Left lung (tissue), 4 donors: ENCODE measurements at regions not wholly inside any gene's neighbourhood (a gene's known extent, or its start where the extent isn't known, plus 50 kb on each side); places are given as distances from the start of the nearest gene placed in this dataset.

Source experiments
- ATAC-seq: fragments of 200-7000 bp; cut with Tn5 transposase; one replicate; pipeline ENCODE4 v1.9.1; 2020; ENCODE audit warnings: moderate library complexity
- DNase-seq, 4 donors: peaks; one replicate each; pipeline ENCODE4 v3.0.0-alpha.2; 2013 to 2020
- H3K27ac ChIP-seq, 2 donors: fragments of 200-600 bp; sonication (generic) in 1 of 2; one replicate each; pipeline versions ENCODE4 v1.5.0 to v1.8.0; 2020 to 2021
- H3K27me3 ChIP-seq, 2 donors: fragments of 200-600 bp; sonication (generic) in 1 of 2; one replicate each; pipeline versions ENCODE4 v1.5.0 to v1.8.0; 2020 to 2021
- H3K36me3 ChIP-seq, 2 donors: fragments of 200-600 bp; sonication (generic) in 1 of 2; one replicate each; pipeline versions ENCODE4 v1.5.0 to v1.8.0; 2020 to 2021
- H3K4me1 ChIP-seq, 2 donors: fragments of 200-600 bp; one replicate each; pipeline ENCODE4 v1.8.0; 2021
- H3K4me3 ChIP-seq, 2 donors: fragments of 200-600 bp; sonication (generic) in 1 of 2; one replicate each; pipeline versions ENCODE4 v1.5.0 to v1.8.0; 2020 to 2021; ENCODE audit warnings: mild to moderate bottlenecking in 1 of 2
- H3K9me3 ChIP-seq, 2 donors: fragments of 200-600 bp; sonication (generic) in 1 of 2; one replicate each; pipeline versions ENCODE4 v1.5.0 to v1.8.0; 2020 to 2021
- CTCF ChIP-seq, 2 donors: fragments of 200-600 bp; sonication (generic) in 1 of 2; IDR thresholded peaks; one replicate each; pipeline versions ENCODE4 v1.5.0 to v1.8.0; 2021; ENCODE audit warnings: antibody characterized with exemption in 2 of 2
- intact Hi-C, 2 donors: fragments of 100-400 bp; cut with DNase I; formaldehyde crosslinking; loops; one replicate each; pipeline versions ENCODE4 v1.11.2 to v1.14.2; 2022
- donor health status: DM: no; HTN: yes; CAD: no.
- donor health status: DM: no; HTN: no; CAD: no.

- DNase-seq (no peak), ATAC-seq (no peak)
- H3K36me3 ChIP-seq: no peaks in the 10 kb centered on the region
- no peaks in the 10 kb centered on the region for H3K4me1 ChIP-seq
- H3K4me3 ChIP-seq: no peak overlapping the region
- H3K9me3 ChIP-seq: peaks cover 0 to 5% of the 10 kb centered on the region in 2 donors
- no peak overlapping the region for H3K27ac ChIP-seq
- intact Hi-C loops: no loop called here
- no peaks in the 10 kb centered on the region for H3K27me3 ChIP-seq
- no peak for TF ChIP-seq CTCF (IDR thresholded peaks at IDR 0.05)
These were observed 147.0 kb downstream of the HS3ST1 start for GRCh38 chr4:11281720-11282119.

GRCh38 chr4:11271263-11271662 is 157.4 kb downstream of the HS3ST1 start:
- H3K27me3 ChIP-seq: no peaks in the 10 kb centered on the region
- H3K4me3 ChIP-seq: no peak overlapping the region
- H3K4me1 ChIP-seq: no peaks in the 10 kb centered on the region
- no peak for TF ChIP-seq CTCF (IDR thresholded peaks at IDR 0.05)
- H3K9me3 ChIP-seq: peaks cover 0 to 3% of the 10 kb centered on the region in 2 donors
- ATAC-seq (no peak), DNase-seq (no peak)
- no peak overlapping the region for H3K27ac ChIP-seq
- intact Hi-C loops: no loop called here
- no peaks in the 10 kb centered on the region for H3K36me3 ChIP-seq

GRCh38 chr4:11268149-11268548 is 160.5 kb downstream of the HS3ST1 start:
- Histone ChIP-seq H3K4me1 (no peaks in the 10 kb centered on the region), H3K27ac (no peak overlapping the region), H3K9me3 (peaks cover 0 to 3% of the 10 kb centered on the region in 2 donors), H3K4me3 (no peak overlapping the region), H3K36me3 (no peaks in the 10 kb centered on the region), H3K27me3 (no peaks in the 10 kb centered on the region)
- DNase-seq (no peak), ATAC-seq (no peak)
- no peak for TF ChIP-seq CTCF (IDR thresholded peaks at IDR 0.05)
- intact Hi-C loops: no loop called here

DNA sequence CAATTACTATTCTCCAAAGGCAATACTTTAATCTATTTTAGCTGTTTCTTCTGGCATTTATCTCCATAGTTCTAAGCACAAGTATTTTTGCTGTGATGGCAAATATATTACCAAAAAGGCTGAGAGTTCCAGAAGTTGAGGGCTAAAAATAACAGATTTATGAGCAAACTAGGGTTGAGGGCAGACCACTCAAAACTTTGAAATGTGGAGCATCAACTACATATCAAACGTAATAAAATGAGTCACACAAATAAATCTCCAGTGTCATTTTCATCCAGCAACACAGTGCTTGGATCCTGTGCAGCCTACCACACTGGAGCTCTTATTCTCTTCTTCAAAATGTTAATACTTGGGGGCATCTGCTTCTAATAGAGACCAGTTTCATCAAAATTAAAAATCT is 163.9 kb downstream of the HS3ST1 start:
- no peak for DNase-seq
- intact Hi-C loops: no loop called here

DNA sequence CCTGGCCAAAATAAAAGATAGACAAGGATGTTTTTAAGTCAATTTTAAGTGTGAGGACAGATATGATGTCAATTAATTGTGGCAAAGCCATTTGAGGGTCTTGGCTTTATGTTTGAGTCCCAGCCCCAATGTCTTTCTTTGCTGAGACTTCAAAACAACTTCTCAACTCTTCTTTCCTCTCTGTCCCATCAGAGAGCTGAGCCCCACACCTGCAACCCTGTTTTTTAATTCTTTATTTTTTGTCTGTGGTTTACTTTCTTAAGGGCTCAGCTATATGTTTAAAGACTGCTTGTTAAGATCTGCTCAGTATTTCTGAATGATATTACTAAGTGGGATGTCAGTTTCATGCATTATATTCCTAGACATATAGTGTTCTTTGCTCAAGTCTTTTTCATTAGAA is 164.3 kb downstream of the HS3ST1 start:
- ATAC-seq: no peak
- Histone ChIP-seq H3K4me3 (no peak overlapping the region), H3K27me3 (no peaks in the 10 kb centered on the region), H3K36me3 (no peaks in the 10 kb centered on the region), H3K27ac (no peak overlapping the region), H3K4me1 (no peaks in the 10 kb centered on the region), H3K9me3 (peaks cover 0 to 3% of the 10 kb centered on the region in 2 donors)
- no peak for DNase-seq
- intact Hi-C loops: no loop called here
- no peak for TF ChIP-seq CTCF (IDR thresholded peaks at IDR 0.05)

More for the DNA sequence above, 163.9 kb downstream of the HS3ST1 start:
- Histone ChIP-seq H3K4me3 (no peak overlapping the region), H3K36me3 (no peaks in the 10 kb centered on the region), H3K27ac (no peak overlapping the region), H3K27me3 (no peaks in the 10 kb centered on the region), H3K4me1 (no peaks in the 10 kb centered on the region), H3K9me3 (peaks cover 0 to 3% of the 10 kb centered on the region in 2 donors)
- TF ChIP-seq CTCF (IDR thresholded peaks at IDR 0.05): no peak
- ATAC-seq: no peak
